Lower lobe of right lung (tissue), 2 donors: ENCODE measurements at regions not wholly inside any gene's neighbourhood (a gene's known extent, or its start where the extent isn't known, plus 50 kb on each side); places are given as distances from the start of the nearest gene placed in this dataset.

ENCODE experiments used
- ATAC-seq, 2 donors: fragments of 200-7000 bp; cut with Tn5 transposase; one replicate each; pipeline ENCODE4 v1.9.1; 2020 to 2022; ENCODE audit warnings: mild to moderate bottlenecking in 2 of 2, moderate library complexity in 2 of 2
- DNase-seq: peaks from one replicate; pipeline ENCODE4 v3.0.0-alpha.2; 2020
- H3K27ac ChIP-seq: fragments of 200-600 bp; one replicate; pipeline ENCODE4 v1.8.0; 2022
- H3K27me3 ChIP-seq: fragments of 200-600 bp; one replicate; pipeline ENCODE4 v1.8.0; 2022; ENCODE audit warnings: low read depth
- H3K36me3 ChIP-seq: fragments of 200-600 bp; one replicate; pipeline ENCODE4 v1.8.0; 2022; ENCODE audit warnings: mild to moderate bottlenecking
- H3K4me1 ChIP-seq: fragments of 200-600 bp; one replicate; pipeline ENCODE4 v1.8.0; 2022
- H3K4me3 ChIP-seq: fragments of 200-600 bp; one replicate; pipeline ENCODE4 v1.8.0; 2022; ENCODE audit warnings: mild to moderate bottlenecking
- H3K9me3 ChIP-seq: fragments of 200-600 bp; one replicate; pipeline ENCODE4 v1.8.0; 2022
- intact Hi-C: fragments of 100-400 bp; cut with DNase I; formaldehyde crosslinking; loops from one replicate; pipeline ENCODE4 v1.11.0; 2022
- TF ChIP-seq, protein P1 (sequence below): fragments of 200-600 bp; IDR thresholded peaks from one replicate; pipeline ENCODE4 v1.8.0; 2022; ENCODE audit warnings: antibody characterized with exemption, mild to moderate bottlenecking
- donor health status: DM: no; HTN: yes; CAD: no; lungs with severe emphysema.

DNA sequence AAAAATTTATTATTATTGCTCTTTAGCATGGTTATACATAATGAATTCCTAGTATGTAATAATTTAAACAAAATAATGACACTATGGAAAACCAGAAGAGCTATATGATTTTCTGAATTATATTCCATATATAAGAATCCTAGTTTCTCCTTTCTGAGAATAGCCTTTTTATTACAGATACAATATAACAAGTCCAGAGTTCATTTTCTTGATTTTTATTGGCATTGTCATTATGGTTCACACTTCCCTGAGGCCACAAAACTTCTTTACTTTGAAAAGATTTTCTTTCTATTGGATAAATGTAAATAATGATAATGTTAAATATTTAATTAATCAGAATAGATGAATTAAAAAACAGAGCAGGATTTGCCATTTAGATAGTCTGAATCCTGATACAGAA, 362.3 kb upstream of the BCHE start:
- no peaks in the 10 kb centered on the region for H3K4me1 ChIP-seq
- ATAC-seq (no peak), DNase-seq (no peak)
- TF ChIP-seq, protein P1, sequence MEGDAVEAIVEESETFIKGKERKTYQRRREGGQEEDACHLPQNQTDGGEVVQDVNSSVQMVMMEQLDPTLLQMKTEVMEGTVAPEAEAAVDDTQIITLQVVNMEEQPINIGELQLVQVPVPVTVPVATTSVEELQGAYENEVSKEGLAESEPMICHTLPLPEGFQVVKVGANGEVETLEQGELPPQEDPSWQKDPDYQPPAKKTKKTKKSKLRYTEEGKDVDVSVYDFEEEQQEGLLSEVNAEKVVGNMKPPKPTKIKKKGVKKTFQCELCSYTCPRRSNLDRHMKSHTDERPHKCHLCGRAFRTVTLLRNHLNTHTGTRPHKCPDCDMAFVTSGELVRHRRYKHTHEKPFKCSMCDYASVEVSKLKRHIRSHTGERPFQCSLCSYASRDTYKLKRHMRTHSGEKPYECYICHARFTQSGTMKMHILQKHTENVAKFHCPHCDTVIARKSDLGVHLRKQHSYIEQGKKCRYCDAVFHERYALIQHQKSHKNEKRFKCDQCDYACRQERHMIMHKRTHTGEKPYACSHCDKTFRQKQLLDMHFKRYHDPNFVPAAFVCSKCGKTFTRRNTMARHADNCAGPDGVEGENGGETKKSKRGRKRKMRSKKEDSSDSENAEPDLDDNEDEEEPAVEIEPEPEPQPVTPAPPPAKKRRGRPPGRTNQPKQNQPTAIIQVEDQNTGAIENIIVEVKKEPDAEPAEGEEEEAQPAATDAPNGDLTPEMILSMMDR: no peak
- no peak overlapping the region for H3K27ac ChIP-seq
- H3K9me3 ChIP-seq: no peaks in the 10 kb centered on the region
- H3K27me3 ChIP-seq: no peaks in the 10 kb centered on the region
- no peak overlapping the region for H3K4me3 ChIP-seq
- intact Hi-C loops: no loop called here
- H3K36me3 ChIP-seq: no peaks in the 10 kb centered on the region

DNA sequence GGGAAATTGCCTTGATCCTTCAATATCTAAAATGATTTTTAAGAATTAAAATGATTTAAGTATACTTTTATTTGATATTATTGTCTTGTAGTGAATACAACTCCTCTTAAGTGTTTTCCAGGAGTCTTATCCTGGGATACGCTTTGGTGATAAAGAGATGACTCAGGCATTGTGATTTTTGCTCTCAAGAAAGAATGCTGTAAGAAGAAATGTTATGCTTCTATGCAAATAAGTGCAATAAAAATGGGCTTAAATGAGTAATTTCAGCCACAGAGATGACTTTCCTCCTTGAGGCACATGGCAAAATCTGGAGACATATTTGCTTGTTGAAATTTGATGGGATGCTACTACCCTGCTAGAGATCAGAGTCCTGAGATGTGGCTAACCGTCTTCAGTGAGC, 358.6 kb upstream of the BCHE start:
- H3K27me3 ChIP-seq: no peaks in the 10 kb centered on the region
- ATAC-seq (no peak), DNase-seq (no peak)
- H3K4me1 ChIP-seq: no peaks in the 10 kb centered on the region
- H3K4me3 ChIP-seq: no peak overlapping the region
- TF ChIP-seq, protein P1: no peak
- intact Hi-C loops: no loop called here
- no peak overlapping the region for H3K27ac ChIP-seq
- no peaks in the 10 kb centered on the region for H3K36me3 ChIP-seq
- no peaks in the 10 kb centered on the region for H3K9me3 ChIP-seq

DNA sequence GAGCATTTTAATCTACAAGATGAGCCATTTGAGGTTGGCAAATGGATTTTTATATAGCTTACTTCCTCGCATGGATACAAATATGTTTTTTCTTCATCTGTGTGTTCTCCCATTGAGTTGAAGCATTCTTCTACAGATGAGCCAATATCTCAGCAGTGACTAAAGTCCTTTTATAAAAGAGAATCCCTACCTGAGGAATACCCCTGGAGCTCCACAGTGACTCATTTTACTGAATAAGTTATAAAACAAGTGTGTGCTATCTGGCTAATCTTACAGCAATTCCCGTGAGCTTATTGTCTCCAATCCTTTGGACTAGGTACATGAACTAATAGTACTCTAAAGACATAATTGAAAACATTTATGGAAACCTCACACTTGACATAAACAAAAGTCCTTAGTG, 354.2 kb upstream of the BCHE start:
- H3K36me3 ChIP-seq: no peaks in the 10 kb centered on the region
- H3K9me3 ChIP-seq: no peaks in the 10 kb centered on the region
- H3K27ac ChIP-seq: no peak overlapping the region
- TF ChIP-seq, protein P1: no peak
- H3K27me3 ChIP-seq: no peaks in the 10 kb centered on the region
- DNase-seq: no peak
- intact Hi-C loops: no loop called here
- H3K4me3 ChIP-seq: no peak overlapping the region
- no peaks in the 10 kb centered on the region for H3K4me1 ChIP-seq
- no peak for ATAC-seq

DNA sequence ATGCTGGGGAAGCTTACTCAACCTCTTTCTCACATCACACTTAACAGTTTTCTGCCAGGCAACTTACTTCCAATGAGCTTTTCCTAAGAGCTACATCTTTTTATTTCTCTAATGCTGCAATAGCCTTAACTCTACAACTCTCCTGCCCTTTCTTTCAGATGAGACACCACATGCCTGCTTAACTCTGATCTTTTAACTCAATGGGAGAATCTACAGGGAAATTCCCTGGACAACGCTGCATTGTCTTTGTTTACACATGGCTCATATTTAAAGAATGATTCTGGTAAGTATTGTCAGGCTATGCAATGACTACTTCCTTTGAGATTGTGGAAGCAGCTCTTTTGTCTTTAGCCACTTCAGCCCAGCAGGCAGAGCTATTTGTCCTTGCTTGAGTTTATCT, 353.1 kb upstream of the BCHE start:
- H3K9me3 ChIP-seq: no peaks in the 10 kb centered on the region
- DNase-seq: no peak
- H3K27me3 ChIP-seq: no peaks in the 10 kb centered on the region
- TF ChIP-seq, protein P1: no peak
- intact Hi-C loops: no loop called here
- no peak for ATAC-seq
- H3K36me3 ChIP-seq: no peaks in the 10 kb centered on the region
- H3K27ac ChIP-seq: no peak overlapping the region
- H3K4me3 ChIP-seq: no peak overlapping the region
- no peaks in the 10 kb centered on the region for H3K4me1 ChIP-seq

DNA sequence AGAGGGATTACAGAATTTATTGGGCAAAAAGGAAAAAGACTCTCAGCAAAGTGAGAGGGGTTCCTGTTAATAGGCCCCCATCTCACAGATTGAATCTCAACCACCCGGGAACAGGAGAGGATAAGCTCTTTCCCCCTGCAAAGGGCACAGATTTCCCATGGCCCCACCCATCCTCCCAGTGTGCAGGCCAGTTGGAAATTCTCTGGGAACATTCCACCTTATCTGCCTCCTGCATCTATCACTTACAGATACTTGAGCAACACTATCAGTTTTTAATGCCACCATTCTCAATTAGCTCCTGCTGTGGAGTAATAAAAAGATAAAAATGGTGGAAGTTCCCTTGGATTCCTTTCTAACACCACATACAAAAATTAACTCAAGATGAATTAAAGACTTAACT, 350.0 kb upstream of the BCHE start:
- H3K36me3 ChIP-seq: no peaks in the 10 kb centered on the region
- DNase-seq: no peak
- ATAC-seq: no peak
- TF ChIP-seq, protein P1: no peak
- no peak overlapping the region for H3K4me3 ChIP-seq
- no peaks in the 10 kb centered on the region for H3K27me3 ChIP-seq
- H3K9me3 ChIP-seq: no peaks in the 10 kb centered on the region
- H3K4me1 ChIP-seq: no peaks in the 10 kb centered on the region
- H3K27ac ChIP-seq: no peak overlapping the region
- intact Hi-C loops: no loop called here

DNA sequence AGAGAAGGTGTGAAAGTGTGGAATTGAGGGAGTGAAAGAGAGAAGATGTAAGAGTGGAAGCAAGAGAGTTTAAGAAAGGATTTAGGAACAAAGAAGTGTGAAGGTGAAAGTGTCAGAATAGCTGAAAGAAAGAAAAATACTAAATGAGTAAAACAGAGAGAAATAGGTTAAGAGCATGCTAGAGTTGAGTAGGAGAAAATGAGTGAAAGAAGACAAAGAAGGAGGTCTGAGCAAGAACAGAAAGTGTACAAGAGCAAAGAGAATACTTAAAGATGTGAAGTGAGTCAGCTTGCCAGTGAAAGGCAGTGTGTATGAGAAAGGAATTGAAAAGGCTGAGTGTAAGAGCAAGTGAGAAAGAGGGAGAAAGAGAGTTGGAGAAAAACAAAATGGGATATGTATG, 348.8 kb upstream of the BCHE start:
- Histone ChIP-seq H3K4me1 (no peaks in the 10 kb centered on the region), H3K9me3 (no peaks in the 10 kb centered on the region), H3K4me3 (no peak overlapping the region), H3K36me3 (no peaks in the 10 kb centered on the region), H3K27me3 (no peaks in the 10 kb centered on the region), H3K27ac (no peak overlapping the region)
- TF ChIP-seq, protein P1: no peak
- no peak for ATAC-seq
- intact Hi-C loops: no loop called here
- no peak for DNase-seq
